ENCODE measurements at regions not wholly inside any gene's neighbourhood (a gene's known extent, or its start where the extent isn't known, plus 50 kb on each side); places are given as distances from the start of the nearest gene placed in this dataset.

DNA sequence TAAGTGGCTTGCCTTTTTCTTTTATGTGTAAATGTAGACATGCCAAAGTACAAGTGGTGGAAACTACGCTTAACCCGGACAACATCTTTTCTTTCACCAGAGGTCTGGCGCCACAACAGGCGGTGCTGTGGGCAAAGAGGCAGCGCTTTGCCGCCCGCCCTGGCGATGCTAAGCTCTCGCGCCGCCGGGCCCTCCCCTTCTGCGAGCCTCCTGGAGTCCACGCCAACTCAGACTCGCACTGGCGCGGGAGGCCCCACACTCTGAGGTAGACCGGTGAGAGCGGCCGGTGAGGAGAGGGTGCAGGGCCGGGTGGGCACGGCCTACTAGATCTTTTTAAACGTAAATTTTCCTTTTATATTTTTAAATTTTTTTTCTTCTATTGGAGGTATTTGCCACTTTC, 2253.1 kb upstream of the C9orf72 start:
- intact Hi-C loops (cut with DNase I): no loop called here
- no peak for ATAC-seq (ENCODE audit: poor library complexity)
- no peak for DNase-seq

DNA sequence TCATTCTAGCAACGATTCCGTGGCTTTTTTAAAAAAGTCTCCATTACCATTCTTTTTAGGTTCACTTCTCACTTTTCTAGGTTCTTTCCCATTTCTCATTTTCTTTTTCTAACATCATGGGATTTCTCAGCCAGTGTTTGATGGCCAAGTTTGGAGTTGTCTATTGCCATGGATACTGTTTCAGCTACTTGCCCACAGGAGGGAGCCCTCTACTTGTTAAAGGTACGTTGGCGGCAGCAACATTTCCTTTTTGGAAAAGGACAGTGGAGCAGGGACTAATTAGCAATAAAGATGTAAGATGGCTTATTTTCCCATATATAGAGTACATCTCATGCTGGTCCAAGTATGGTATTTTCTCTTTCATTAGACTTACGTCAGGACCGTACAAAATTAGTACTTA, 2257.5 kb upstream of the C9orf72 start:
- intact Hi-C loops (cut with DNase I): no loop called here
- DNase-seq (no peak), ATAC-seq (ENCODE audit: poor library complexity) (no peak)

DNA sequence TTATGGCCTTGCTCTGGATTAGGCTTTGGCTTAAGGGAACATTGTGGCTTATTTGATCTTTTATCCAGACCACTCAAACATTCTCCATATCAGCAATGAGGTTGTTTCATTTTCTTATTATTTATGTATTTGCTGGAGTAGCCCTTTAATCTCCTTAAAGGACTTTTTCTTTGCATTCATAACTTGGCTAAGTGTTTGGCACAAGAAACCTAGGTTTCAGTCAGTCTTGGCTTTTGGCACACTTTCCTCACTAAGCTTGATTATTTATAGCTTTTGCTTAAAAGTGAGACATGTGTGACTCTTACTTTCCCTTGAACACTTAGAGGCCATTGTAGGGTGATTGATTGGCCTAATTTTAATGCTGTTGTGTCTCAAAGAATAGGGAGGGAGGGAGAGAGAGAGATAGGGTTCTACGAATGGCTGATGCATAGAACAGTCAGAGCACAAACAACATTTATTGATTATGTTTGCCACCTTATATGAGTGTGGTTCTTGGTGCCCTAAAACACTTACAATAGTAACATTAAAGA, 2265.3 kb upstream of the C9orf72 start:
- DNase-seq: no peak
- intact Hi-C loops (cut with DNase I): no loop called here
- no peak for ATAC-seq (ENCODE audit: poor library complexity)

DNA sequence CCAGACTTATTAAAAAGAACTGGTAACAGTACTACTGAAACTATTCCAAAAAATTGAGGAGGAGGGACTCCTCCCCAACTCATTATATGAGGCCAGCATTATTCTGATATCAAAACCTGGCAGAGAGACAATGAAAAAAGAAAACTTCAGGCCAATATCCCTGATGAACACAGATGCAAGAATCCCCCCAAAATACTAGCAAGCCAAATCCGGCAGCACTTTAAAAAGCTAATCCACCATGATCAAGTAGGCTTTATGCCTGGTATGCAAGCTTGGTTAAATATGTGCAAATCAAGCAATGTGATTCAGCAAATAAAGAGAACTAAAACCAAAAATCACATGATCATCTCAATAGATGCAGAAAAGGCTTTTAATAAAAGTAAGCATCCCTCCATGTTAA, 2271.0 kb upstream of the C9orf72 start:
- DNase-seq (no peak), ATAC-seq (ENCODE audit: poor library complexity) (no peak)
- intact Hi-C loops (cut with DNase I): no loop called here

DNA sequence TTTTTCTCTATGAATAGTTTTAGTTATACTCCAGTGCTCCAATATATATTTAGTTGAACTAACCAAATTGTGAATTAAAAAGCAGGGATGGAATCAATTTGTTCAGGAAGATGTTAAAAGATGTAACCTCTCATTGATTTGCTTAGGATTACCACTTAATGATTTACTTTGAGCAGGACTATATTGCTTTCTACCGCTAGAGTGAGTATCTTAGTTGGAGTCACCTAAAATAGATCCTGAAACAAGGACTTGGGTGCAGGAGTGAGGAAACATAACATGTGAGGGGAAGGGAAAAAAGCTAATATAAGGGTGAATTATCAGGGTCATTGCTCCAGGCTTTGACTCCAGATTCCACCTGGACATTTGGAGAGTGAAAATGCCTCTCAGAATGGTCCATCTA, 2277.4 kb upstream of the C9orf72 start:
- DNase-seq (no peak), ATAC-seq (ENCODE audit: poor library complexity) (no peak)
- intact Hi-C loops (cut with DNase I): no loop called here

DNA sequence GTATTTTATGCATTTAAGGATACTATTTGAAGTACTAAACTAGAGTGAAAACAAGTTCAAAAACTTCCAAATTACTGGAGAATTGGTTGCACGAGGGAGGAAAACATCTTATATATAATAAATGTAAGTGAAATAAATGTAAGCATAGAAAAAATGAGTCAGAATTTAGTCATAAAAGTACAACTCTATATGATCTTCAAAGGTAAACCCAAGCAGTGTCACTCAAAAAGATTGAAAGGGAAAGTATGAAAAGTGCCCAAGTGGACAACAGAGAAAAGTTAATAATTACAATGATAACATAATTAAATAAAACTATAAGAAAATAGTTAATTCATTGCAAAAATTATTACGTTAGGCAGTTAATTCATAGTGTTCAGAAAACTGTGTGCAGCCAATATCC, 2288.5 kb upstream of the C9orf72 start:
- no peak for ATAC-seq (ENCODE audit: poor library complexity)
- intact Hi-C loops (cut with DNase I): no loop called here
- no peak for DNase-seq

DNA sequence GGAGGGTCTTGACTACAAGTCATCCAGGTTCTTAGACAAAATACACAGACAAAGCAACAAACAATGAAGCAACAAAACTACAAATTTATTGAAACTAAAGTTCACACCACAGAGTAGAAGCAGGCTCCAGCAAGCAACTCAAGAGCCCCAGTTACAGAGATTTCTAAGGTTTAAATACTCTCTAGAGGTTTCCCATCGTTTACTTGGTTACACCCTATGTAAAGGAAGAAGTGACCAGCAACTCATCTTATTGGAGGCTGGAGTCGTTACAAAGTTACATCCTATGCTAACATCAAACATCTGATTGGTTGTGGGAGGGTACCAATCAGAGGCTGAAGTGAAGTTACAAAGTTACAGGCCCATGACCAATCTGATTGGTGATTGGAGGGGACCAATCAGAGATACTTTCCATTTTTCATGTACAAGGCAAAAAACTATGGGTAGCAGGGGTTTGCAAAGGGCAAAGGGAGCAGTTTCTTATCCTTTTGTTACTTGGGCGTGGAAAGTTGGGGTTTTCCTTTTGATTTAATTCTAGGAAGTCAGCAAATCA, 2292.6 kb upstream of the C9orf72 start:
- intact Hi-C loops (cut with DNase I): no loop called here
- no peak for ATAC-seq (ENCODE audit: poor library complexity)

DNA sequence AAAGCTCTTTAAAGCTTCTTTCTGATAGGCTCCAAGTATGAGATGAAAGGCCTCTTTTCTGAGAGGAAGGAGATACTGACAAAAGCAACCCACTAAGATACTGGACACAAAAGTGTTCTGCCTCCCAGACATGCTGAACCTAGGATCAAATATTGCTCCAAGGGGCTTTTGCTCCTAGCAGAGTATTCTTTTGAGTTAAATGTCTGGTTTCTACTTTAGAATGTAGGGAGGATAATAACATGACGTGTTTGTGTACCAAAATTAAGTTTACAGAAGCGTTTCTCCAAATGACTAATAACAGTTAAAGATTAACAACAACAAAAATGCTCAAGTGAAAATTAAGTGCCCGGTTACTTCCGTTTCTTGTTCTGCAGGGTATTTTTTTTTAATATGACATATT, 2293.3 kb upstream of the C9orf72 start:
- no peak for ATAC-seq (ENCODE audit: poor library complexity)
- intact Hi-C loops (cut with DNase I): no loop called here
- no peak for DNase-seq

More for the DNA sequence above, 2292.6 kb upstream of the C9orf72 start:
- DNase-seq: no peak

DNA sequence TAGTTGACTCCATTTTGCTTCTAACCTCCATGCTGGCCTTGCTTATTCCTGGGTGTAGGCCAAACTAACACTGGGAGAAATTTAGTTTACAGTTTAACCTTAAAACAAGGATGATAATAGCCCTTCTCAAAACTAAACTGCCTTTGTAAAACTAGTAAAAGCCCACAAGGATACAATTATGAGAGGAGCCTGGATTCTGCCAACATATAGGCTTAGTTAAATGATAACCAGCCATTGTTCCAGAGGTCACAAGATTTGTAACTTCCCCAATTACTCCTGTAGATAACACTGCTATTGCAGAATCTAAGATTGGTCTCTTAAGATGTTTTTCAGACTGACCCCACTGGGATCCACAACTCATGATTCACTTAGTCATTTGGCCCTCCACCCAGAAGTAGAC, 2300.3 kb upstream of the C9orf72 start:
- no peak for ATAC-seq (ENCODE audit: poor library complexity)
- DNase-seq: no peak
- intact Hi-C loops (cut with DNase I): no loop called here

DNA sequence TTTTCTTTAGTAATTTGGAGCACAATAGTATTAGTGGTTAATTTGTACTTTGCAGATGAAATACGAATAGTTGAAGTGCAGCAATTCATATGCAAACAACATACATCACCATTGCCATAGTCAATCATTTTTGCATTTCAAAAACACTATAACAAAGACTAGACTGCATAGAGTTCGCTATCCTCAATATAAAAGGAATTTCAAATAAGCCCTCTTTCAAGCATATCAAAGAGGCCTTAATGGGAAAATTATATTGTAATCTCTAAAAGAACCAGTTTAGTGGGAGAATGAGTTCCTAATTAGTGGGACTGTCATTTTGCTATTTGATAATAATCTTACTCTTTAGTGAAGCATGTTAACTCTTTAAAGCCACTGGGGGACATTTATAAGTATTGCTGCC, 2302.3 kb upstream of the C9orf72 start:
- intact Hi-C loops (cut with DNase I): no loop called here
- DNase-seq: no peak
- ATAC-seq (ENCODE audit: poor library complexity): no peak

DNA sequence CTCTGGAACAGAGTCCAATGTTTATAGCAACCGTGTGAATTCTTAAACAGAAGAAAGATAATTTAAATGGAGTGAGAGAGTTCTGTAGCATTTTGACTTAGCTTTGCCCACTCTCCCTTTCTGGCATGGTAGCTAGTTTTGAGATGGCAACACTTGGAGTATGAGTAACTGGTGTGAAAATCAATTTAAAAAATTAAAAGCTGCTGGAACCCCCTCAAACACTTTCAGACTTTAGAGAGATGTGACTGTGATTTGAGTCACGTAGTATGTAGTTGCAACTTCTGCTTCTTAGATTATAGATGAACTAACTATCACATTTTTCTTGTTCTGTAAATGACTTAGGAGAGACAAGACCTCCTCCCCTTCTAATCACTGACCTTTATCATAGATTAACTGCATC, 2309.5 kb upstream of the C9orf72 start:
- no peak for ATAC-seq (ENCODE audit: poor library complexity)
- intact Hi-C loops (cut with DNase I): no loop called here
- DNase-seq: no peak

DNA sequence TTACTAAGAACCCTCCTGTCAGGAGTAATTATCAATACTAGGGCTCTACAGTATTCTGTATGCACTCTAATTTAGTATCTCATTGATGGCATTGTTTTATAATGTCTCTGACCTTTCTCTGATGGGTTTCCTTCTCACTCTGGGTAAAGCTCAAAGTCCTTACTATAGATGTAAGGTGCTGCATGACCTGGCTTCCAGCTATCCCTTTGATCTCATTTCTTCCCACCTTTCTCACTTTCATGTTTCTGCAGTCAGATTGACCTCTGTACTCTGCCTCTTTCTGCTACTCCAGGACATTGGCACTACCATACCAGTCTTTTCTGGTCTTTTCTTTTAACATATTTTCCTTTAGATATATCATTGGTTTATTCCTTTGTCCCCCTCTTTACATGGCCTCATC, 2332.8 kb upstream of the C9orf72 start:
- intact Hi-C loops (cut with DNase I): no loop called here
- DNase-seq (no peak), ATAC-seq (ENCODE audit: poor library complexity) (no peak)

DNA sequence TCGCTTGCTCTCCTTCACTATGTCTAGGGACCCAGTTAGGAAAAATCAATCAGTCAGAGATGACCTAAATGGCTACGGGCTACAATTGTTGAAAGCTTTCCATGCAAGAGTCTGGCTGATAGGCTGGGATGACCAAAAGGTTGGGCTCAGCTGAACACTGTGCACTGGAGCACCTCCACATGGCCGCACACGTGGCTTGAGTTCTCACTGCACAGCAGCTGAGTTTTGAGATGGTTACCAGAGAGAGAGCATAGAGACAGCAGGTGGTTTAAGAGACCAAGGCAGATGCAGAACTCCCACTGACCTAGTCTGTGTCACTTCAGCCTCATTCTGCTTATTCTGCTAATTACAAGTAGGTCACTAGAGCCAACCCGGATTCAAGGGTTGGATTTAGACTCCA, 2354.8 kb upstream of the C9orf72 start:
- intact Hi-C loops (cut with DNase I): no loop called here
- no peak for ATAC-seq (ENCODE audit: poor library complexity)
- DNase-seq: no peak

DNA sequence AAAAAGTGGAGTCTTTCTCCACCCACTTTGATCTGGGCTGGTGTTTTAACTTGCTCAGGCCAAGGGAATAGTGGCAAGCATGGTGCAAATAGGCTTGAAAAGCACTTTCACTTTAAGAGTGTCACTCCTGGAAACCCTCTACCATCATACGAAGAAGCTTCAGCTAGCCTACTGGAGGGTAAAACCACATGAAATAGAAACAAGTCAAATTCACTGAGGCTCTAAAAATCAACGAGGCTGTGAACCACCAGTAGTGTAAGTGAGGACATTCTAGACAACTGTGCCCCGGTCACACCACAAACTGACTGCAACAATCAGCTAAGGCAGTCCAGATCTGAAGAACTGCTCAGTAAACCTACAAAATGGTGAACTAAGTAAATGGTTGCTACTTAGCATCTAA, 2366.3 kb upstream of the C9orf72 start:
- intact Hi-C loops (cut with DNase I): no loop called here
- DNase-seq (no peak), ATAC-seq (ENCODE audit: poor library complexity) (no peak)

DNA sequence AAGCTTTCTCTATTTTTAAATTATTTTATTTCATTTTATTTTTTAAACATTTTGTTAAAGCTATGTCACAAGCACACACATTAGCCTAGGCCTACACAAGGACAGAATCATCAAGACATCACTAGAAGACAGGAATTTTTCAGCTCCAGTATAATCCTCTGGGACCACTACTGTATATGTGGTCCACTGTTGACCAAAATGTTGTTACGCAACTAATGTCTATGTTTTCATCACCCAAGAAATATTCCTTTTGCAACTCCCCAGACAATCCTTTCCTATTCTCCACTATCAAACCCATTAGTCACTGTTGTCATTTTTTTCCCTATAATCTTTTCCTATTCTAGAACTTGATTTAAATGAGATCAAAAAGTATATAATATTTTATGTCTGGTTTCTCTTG, 2371.7 kb upstream of the C9orf72 start:
- DNase-seq (no peak), ATAC-seq (ENCODE audit: poor library complexity) (no peak)
- intact Hi-C loops (cut with DNase I): no loop called here

DNA sequence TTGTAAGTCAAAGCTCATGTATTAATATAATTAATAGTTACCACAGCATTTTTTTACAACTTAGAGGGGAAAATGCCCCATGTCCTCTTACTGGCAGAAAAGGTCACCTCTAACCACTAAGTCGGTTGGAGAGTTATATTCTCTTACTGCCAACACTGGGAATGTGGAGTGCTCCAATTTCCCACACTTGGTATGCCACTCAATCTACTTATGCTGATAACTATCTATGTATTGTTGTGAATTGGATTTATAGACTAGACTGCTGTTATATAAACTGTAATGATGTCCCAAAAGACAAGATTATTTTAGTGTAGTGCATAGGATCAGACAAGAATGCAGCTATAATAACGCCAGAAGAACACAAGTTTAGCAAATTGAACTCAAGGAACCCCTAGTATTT, 2385.2 kb upstream of the C9orf72 start:
- intact Hi-C loops (cut with DNase I): no loop called here
- DNase-seq (no peak), ATAC-seq (ENCODE audit: poor library complexity) (no peak)

DNA sequence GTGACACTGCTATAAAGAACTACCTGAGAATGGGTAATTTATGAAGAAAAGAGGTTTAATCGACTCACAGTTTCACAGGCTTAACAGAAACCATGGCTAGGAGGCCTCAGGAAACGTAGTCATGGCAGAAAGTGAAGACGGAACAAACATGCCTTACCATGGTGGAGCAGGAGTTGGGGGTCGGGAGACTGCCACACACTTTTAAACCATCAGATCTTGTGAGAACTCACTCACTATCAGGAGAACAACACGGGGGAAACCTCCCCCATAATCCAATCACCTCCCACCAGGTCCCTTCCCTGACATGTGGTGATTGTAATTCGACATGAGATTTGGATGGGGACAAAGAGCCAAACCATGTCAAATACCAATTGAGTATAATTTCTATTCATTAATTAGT, 2392.6 kb upstream of the C9orf72 start:
- intact Hi-C loops (cut with DNase I): no loop called here
- DNase-seq (no peak), ATAC-seq (ENCODE audit: poor library complexity) (no peak)

DNA sequence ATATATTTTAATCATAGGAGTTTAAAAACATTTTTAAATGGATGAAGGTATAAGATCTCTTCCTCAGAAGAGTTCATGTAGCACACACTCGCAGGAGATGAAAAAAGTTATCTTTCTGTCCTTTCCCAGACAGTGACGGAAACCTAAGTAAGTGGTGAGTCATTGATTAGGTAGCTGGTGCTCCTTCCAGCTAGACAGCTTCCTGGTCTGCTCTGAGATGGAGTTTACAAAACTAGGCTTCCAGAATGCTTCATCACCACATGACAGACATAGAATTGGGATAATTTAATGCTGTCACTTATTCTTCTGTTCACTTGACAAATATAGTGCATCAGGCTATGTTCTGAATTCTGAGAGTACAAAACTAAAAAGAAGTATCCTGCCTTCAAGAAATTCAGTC, 2393.0 kb upstream of the C9orf72 start:
- DNase-seq (no peak), ATAC-seq (ENCODE audit: poor library complexity) (no peak)
- intact Hi-C loops (cut with DNase I): no loop called here

DNA sequence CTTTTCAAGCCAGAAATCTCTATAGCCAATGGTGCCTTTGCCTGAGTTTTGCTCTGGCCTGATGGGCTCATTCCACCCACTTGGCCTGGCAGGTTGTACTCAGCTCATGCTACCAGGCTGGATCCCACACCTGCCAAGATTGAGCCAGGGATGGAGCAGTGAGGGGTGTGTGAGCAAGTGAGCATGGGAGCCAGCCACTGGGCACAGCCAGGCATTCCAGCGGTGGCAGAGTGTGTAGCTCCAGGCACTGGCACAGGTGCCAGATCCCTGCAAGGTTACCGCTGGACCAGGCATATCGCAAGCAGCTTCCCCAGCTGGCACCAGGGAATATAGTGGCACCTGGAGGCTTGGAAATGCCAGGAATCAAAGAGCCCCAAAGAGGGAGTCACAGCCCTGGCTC, 2395.6 kb upstream of the C9orf72 start:
- DNase-seq (no peak), ATAC-seq (ENCODE audit: poor library complexity) (no peak)
- intact Hi-C loops (cut with DNase I): no loop called here

DNA sequence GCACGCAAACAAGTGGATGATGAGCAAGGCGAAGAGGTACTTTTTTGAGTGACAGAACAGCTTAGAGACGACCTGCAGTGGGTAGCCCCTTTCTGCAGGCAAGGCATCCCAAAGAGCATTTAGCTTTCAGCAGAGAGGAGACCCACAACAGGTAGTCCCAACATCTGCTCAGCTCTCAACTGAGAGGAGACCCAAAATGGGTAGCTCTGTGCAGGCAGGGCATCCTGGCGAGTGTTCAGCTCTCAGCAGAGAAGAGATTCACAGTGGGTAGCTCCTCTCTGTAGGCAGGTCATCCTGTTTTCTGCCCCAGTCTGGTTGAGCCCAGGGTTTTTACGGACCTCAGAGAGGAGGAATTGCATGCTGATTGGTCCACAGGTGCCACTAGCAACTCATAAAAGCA, 2396.1 kb upstream of the C9orf72 start:
- intact Hi-C loops (cut with DNase I): no loop called here
- DNase-seq: no peak
- no peak for ATAC-seq (ENCODE audit: poor library complexity)

DNA sequence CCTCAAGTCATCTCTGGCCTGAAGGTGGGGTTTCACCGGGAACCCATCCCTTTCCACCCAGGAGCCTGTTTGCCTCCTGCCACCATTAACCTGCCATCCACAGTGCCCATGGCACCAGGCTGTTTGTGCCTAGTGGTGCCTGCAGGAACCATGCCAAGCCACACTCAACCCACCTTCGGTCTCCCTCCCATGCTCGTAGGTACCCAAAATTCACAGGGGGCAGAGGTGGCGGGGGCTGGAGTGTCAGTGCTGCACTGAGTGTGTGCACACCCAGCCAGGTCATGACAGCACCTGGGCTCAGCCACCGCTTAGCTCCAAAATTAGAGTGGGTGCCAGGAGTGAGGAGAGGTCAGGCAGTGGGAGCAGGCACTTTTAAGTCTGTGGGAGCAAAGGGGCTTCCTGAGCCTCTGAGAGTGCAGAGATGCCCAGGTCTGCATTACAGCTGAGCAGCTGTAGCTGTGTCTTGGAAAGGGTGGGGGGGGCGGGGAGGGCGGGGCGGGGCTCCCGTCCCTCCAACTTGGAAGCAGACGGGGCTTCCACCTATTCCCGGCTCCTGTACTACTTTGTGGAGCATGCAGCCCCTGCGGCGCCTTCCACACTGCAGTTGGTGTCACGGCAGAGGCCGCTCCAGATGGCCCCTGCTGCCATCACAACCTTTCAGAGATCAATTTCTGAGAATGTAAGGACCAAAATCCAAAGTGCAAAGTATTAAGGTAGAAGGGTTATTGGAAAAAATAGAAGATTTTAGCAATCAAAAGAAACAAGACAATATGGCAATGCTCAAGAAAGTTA, 2396.8 kb upstream of the C9orf72 start:
- intact Hi-C loops (cut with DNase I): no loop called here
- ATAC-seq (ENCODE audit: poor library complexity): no peak
- no peak for DNase-seq

Measured in Right ventricle myocardium superior (tissue), 1 donor.